B cell (primary cell): ENCODE measurements at regions not wholly inside any gene's neighbourhood (a gene's known extent, or its start where the extent isn't known, plus 50 kb on each side); places are given as distances from the start of the nearest gene placed in this dataset.

Source experiments
- CTCF ChIP-seq: fragments of 200-600 bp; IDR thresholded peaks from one replicate; pipeline ENCODE4 v1.8.0; 2022; ENCODE audit warnings: antibody characterized with exemption, mild to moderate bottlenecking
- EZH2 ChIP-seq: IDR thresholded peaks from 2 replicates; pipeline ENCODE4 v1.6.1; 2012; ENCODE audit warnings: borderline replicate concordance, low read depth, mild to moderate bottlenecking, moderate library complexity, low read length; ENCODE audit not compliant: insufficient read depth, poor library complexity, severe bottlenecking

DNA sequence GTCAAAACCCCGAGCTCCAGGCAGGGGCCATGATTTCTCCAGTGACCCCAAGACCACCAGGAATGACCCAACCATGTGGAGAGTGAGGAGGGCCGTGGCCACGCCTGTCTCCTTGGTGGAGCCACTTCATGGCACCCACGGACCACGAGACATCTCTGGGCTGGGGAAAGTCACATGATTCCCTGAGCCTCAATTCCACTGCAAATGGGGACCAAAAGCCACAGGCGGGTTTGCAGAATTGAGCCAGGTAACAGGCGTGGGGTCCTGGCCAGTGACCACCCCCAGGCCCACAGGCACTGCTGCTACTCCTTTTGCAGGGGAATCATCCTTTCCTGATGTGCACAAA lies 178.9 kb downstream of the CTTN start:
- no peak for TF ChIP-seq CTCF
- TF ChIP-seq EZH2: no peak
